Skeletal muscle cell (primary cell): ENCODE measurements at regions not wholly inside any gene's neighbourhood (a gene's known extent, or its start where the extent isn't known, plus 50 kb on each side); places are given as distances from the start of the nearest gene placed in this dataset.
A peak's percentile ranks its signal among the peaks of the same experiment; 100 is the strongest.

Experiments used
- DNase-seq: peaks from one replicate; pipeline ENCODE4 v3.0.0-alpha.2; 2010; ENCODE audit warnings: low read depth
- H3K4me3 ChIP-seq: 2 replicates; pipeline ENCODE4 v1.5.1; 2011; ENCODE audit warnings: low read depth, mild to moderate bottlenecking, control low read depth, low read length, moderate library complexity

DNA sequence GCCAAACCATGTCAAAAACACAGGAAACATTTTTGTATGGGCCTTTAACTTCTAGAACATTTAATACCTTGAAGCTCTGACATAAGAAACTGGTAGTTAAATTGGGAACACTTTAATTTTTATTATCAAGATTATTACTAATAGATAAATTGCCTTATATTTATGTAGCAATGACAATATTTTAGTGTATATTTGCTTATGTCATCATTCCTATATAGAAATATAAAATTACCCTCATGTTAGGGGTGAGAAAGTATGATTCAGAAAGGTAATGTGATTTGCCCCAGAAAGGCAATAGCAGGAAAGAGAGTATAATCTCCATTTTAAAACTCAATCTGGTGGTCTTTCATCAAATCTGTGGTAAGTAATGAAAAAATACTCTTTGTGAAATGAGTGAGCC is 147.4 kb downstream of the IL15 start:
- no peak overlapping the region for H3K4me3 ChIP-seq
- no peak for DNase-seq

DNA sequence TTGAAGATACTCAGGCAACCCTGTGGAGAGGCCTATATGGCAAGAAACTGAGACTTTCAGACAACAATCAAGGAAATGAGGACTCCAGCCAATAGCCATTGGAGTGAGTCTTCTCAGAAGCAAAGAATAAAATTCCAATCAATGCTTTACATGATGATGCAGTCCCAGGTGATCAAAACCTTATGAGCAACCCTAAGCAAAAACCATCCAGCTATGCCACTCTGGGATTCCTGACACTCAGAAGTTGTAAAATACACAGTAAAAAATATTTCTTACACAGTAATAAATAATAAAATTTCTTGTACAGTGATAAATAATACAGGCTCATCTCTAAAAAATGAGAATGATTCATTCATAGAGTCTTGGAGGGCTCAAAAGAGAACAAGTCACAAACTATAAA is 150.6 kb downstream of the IL15 start:
- no peak for DNase-seq
- H3K4me3 ChIP-seq, result no peak overlapping the region

DNA sequence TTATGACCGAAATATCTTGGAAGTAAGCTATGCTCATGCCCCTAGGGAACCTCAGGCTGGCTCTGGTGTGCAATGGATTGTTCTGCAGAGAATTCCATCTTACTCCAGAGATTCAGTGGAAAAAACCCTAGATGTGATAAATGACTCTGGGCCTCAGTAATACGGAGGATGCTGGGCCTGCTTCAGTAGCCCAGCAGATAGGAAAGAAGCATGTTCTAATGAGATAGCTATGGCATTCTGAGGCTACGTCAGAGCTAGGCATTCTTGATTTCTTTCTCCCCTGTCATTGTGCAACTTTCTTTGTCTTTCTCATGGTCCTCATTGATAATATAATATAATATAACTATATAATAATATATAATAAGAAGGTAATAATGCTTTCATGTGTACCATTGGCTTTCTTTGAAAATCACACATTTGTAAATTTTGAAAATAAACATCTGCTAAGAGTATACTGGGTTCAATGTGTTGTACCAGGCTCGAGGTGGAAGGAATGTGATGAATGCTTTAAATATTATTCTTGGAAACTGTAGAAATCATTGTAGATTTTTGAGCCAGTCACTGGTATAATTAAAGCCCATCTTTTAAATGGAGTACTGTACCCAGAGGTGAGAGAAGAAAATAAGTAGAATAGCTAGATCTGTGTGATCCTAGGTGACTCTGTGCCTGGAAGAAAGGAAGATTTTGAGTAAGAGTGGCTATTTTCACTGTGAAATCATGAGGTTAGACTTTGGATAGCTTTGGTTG is 152.0 kb downstream of the IL15 start:
- H3K4me3 ChIP-seq, result no peak overlapping the region
- DNase-seq, result no peak

GRCh38 chr4:141789716-141790115 is 153.3 kb downstream of the IL15 start:
- DNase-seq, result no peak
- no peak overlapping the region for H3K4me3 ChIP-seq

- no peak for DNase-seq
- no peak overlapping the region for H3K4me3 ChIP-seq
These were observed 155.8 kb downstream of the IL15 start for GRCh38 chr4:141792164-141792563.

- no peak for DNase-seq
- H3K4me3 ChIP-seq, result no peak overlapping the region
These were observed 161.6 kb downstream of the IL15 start for GRCh38 chr4:141797966-141798365.

DNA sequence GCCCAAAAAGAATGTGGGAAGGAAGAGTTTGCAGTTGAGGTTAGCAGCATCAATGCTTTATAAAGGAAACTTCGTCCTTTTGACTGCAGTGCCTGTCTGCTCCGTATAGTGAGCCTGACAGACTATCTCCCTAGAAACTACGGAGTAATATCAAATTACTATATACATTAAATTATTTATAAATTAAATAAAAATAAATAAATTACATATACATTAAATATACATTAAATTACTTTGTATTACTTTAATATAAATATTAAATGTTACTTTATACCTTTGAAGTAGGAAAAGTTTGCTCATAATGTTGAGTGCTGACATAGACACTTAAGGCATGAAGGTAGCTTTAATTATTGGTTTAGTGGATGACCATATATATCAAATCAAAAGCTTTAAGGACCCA is 165.2 kb downstream of the IL15 start:
- DNase-seq, result no peak
- H3K4me3 ChIP-seq, result no peak overlapping the region

GRCh38 chr4:141802333-141802732 is 165.9 kb downstream of the IL15 start:
- no peak overlapping the region for H3K4me3 ChIP-seq
- DNase-seq, result peak; percentile 41

- DNase-seq, result no peak
- H3K4me3 ChIP-seq, result no peak overlapping the region
These were observed 168.5 kb downstream of the IL15 start for GRCh38 chr4:141804836-141805235.

GRCh38 chr4:141807103-141807891 is 170.9 kb downstream of the IL15 start:
- H3K4me3 ChIP-seq, result no peak overlapping the region
- DNase-seq, result peak; percentile 35

DNA sequence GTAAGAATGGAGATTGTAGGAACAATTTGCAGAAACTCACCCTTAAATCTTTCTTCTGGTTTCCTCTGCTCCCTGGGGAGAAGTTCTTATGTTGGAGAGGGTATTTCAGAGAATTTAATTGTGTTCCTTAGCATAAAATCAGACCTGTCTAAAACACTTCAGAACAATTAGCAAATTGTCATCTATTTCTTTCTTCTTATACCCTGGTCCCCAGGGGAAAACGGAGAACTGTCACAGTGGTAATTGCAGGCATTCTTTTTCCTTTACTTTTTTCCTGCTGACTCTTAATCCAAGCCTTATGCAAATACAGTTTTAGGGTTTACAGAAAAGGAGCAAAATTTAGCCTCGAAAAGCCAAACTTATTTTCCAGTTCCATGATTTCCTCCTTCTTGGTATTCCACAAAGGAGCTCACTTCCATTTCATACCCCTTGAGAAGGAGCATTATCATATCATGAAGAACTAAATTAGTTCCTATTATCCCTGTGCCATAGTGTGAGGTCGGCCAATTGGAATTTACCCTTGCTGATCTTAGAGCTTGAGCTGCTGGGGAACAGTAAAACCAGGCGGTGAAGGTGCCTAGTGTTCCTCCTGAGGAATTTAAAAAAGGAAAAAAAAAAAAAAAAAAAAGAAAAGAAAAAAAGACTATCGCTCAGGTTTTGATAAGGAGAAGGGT is 173.8 kb downstream of the IL15 start:
- no peak for DNase-seq

DNA sequence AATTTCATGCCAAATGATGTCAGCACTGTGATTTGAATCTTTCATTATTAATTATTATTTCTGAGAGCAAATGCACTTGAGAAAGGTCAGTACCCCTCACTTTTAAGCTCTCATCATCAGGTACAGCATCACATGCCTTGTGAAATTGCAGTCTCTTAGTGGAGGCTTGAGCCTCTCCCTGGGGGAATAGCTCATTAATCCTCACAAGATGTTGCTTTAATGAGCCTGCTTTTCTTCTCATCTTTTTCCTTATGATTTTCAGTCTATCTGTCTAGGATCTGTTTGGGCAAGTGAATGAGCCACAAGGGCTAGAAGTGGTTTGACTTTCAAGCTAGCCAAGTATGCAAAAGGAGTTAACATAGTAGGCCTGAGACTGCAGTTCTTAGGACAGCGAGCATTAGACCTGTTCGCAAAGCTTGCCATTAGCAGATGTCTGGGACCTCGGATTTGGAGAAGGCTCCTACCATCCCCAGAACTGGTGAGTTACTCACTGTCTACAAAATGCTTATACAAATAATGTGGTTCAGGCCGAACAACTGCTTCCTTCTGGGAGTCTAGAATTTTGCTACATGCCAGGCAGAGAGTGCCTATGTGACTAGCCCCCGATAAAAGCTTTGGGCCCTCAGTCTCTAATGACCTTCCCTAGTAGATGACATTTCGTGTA is 174.5 kb downstream of the IL15 start:
- DNase-seq, result no peak

More for the DNA sequence above, 173.8 kb downstream of the IL15 start:
- H3K4me3 ChIP-seq, result no peak overlapping the region

GRCh38 chr4:141812158-141812557 is 175.8 kb downstream of the IL15 start:
- no peak overlapping the region for H3K4me3 ChIP-seq
- no peak for DNase-seq

More for the DNA sequence above, 174.5 kb downstream of the IL15 start:
- H3K4me3 ChIP-seq, result no peak overlapping the region

DNA sequence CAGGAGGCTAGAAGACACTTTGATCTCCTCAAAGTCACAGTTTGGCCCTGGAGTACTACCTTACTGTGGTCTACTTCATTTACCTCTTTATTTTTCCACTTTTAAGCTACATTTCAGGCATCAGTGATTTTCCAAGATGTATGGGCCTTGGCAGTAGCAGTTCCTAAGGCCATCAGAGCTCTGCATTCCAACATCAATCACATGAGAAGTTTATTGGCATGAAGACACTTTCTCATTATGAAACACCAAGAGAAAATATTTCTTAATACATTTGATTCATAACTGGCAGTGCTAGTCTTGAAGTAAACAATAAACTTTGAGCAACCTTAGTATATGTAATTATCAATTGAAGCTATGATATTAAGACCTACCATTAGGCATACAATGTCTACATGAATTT is 178.1 kb downstream of the IL15 start:
- no peak for DNase-seq
- H3K4me3 ChIP-seq, result no peak overlapping the region

GRCh38 chr4:141815646-141816045 is 179.3 kb downstream of the IL15 start:
- DNase-seq, result no peak
- H3K4me3 ChIP-seq, result no peak overlapping the region

DNA sequence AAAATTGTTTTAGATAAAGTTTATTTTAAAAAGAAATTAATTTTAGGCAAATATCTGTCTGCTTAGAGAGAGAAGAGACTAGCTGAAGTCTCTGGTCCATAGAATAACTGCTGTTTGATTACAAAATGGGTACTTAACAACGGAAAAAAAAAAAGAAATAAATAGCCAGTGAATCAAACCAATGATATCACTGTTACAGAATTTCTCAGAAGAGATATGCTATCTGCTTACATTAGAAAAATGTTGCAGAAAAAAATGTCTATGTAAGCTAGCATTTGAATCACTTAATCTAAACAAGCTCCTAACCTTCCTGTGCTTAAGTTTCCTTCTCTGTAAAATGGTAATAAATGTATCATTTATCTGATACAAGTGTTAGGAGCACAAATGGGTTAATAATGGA is 189.9 kb downstream of the IL15 start:
- H3K4me3 ChIP-seq, result no peak overlapping the region
- no peak for DNase-seq

- DNase-seq, result no peak
These were observed 196.8 kb downstream of the IL15 start for GRCh38 chr4:141833209-141833608.

GRCh38 chr4:141840299-141840986 is 204.1 kb downstream of the IL15 start:
- no peak for DNase-seq
- H3K4me3 ChIP-seq, result no peak overlapping the region

More at GRCh38 chr4:141833209-141833608, 196.8 kb downstream of the IL15 start:
- no peak overlapping the region for H3K4me3 ChIP-seq

GRCh38 chr4:141843136-141843535 is 206.8 kb downstream of the IL15 start:
- no peak for DNase-seq
- no peak overlapping the region for H3K4me3 ChIP-seq
